Gastrocnemius medialis (tissue), 4 donors: ENCODE measurements at regions not wholly inside any gene's neighbourhood (a gene's known extent, or its start where the extent isn't known, plus 50 kb on each side); places are given as distances from the start of the nearest gene placed in this dataset.

Experiments used
- CTCF ChIP-seq, 5 experiments: fragments of 450-650 bp in 3 of 5; fragments of 200-600 bp in 2 of 5; sonication (generic) in 2 of 5; IDR thresholded peaks in 4 of 5; conservative IDR thresholded peaks in 1 of 5; 1 replicate in 4 of 5; 2 replicates in 1 of 5; pipeline ENCODE4 v1.5.1; 2016 to 2019; ENCODE audit warnings: antibody characterized with exemption in 5 of 5, mild to moderate bottlenecking in 3 of 5, moderate library complexity in 3 of 5
- POLR2A ChIP-seq, 2 donors: fragments of 450-650 bp; IDR thresholded peaks; one replicate each; pipeline ENCODE4 v1.6.1; 2017; ENCODE audit warnings: antibody characterized with exemption in 2 of 2, mild to moderate bottlenecking in 2 of 2, moderate library complexity in 2 of 2

GRCh38 chr4:165698272-165698671, 174.8 kb upstream of the TLL1 start:
- TF ChIP-seq POLR2A (IDR thresholded peaks at IDR 0.05): no peak
- TF ChIP-seq CTCF (IDR thresholded peaks at IDR 0.05 in 4 of 5, conservative IDR thresholded peaks at IDR 0.05 in 1 of 5): no peak
